NCI-H1092 treated with DMSO at 0.1 percent for 48 hours (cell line): ENCODE measurements at regions not wholly inside any gene's neighbourhood (a gene's known extent, or its start where the extent isn't known, plus 50 kb on each side); places are given as distances from the start of the nearest gene placed in this dataset.
A peak's percentile ranks its signal among the peaks of the same experiment; 100 is the strongest.
"Not testable (repeated sequence)": the region's sequence is repeated elsewhere in the genome, so short reads cannot be mapped to it uniquely, and the experiment has no call there.

Source experiments
- DNase-seq: peaks from one replicate; lab custom pipeline; 2025; lab: John Stamatoyannopoulos, UW

- DNase-seq = not testable (repeated sequence)
These were observed 80.7 kb downstream of the SPTSSA start for GRCh38 chr14:34381304-34381703.

GRCh38 chr14:34380471-34380845, 81.6 kb downstream of the SPTSSA start:
- no peak for DNase-seq

- DNase-seq = no peak
These were observed 82.1 kb downstream of the SPTSSA start for GRCh38 chr14:34379816-34380470.

- DNase-seq = no peak
These were observed 85.3 kb downstream of the SPTSSA start for GRCh38 chr14:34376649-34377267.

GRCh38 chr14:34374998-34375740, 86.9 kb downstream of the SPTSSA start:
- no peak for DNase-seq

- no peak for DNase-seq
These were observed 88.8 kb downstream of the SPTSSA start for GRCh38 chr14:34373191-34373590.

GRCh38 chr14:34372786-34373185, 89.3 kb downstream of the SPTSSA start:
- no peak for DNase-seq

GRCh38 chr14:34369648-34370030, 92.4 kb downstream of the SPTSSA start:
- DNase-seq = no peak

GRCh38 chr14:34368971-34369647, 92.9 kb downstream of the SPTSSA start:
- no peak for DNase-seq

- DNase-seq = no peak
These were observed 93.7 kb downstream of the SPTSSA start for GRCh38 chr14:34368115-34368970.

- peak; percentile 65 for DNase-seq
These were observed 96.6 kb downstream of the SPTSSA start for GRCh38 chr14:34365309-34365915.

- no peak for DNase-seq
These were observed 97.8 kb downstream of the SPTSSA start for GRCh38 chr14:34364201-34364600.

- no peak for DNase-seq
These were observed 98.3 kb downstream of the SPTSSA start for GRCh38 chr14:34363733-34364134.

- DNase-seq = no peak
These were observed 99.3 kb downstream of the SPTSSA start for GRCh38 chr14:34362641-34363251.

GRCh38 chr14:34361504-34362011, 100.5 kb downstream of the SPTSSA start:
- DNase-seq = no peak

- no peak for DNase-seq
These were observed 102.5 kb downstream of the SPTSSA start for GRCh38 chr14:34359420-34360117.

- DNase-seq = no peak
These were observed 105.8 kb downstream of the SPTSSA start for GRCh38 chr14:34356264-34356654.

GRCh38 chr14:34355584-34356263, 106.3 kb downstream of the SPTSSA start:
- DNase-seq = no peak

- DNase-seq = no peak
These were observed 107.5 kb downstream of the SPTSSA start for GRCh38 chr14:34354556-34354955.
